ENCODE measurements at regions not wholly inside any gene's neighbourhood (a gene's known extent, or its start where the extent isn't known, plus 50 kb on each side); places are given as distances from the start of the nearest gene placed in this dataset.
A peak's percentile ranks its signal among the peaks of the same experiment; 100 is the strongest.

DNA sequence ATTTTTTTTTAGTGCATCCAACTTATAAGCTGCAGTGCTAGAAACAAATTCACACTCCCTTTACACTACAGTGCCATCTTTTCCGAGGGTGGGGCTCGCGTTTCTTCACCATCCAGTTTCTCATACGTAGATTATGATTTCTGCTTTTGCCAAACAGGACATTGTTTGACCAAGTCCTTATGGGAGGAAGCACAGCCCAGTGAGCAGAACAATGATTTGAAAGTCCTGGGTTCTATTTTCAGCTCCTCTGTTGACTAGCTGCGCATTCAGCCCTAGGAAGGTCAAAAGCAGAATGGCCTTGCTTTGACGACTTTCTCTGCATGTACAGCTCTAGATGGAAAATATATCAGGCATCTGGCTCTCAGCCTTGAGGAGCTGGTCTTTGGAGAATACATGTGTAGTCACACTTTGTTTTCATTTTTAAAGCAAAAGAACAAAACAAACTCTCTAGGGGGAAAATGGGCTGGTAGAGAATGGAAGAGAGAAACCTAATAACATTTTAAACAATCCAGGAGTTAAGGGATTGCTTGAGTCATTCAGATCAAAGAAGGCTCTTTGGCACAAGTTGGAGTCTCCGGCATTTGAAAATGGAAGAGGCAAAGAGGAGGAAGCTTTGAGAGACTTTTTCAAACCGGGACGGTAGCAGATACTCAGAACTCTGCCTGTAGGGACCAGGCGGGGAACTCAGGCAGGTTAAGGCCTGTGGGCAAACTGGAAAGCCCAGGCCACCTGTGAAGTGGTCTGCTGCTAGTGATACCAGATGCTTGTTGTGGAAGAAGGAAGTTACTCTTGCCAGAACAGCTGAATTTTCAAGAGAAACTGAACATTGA is 257.3 kb upstream of the PLEKHG7 start:
- TF ChIP-seq, protein P1, sequence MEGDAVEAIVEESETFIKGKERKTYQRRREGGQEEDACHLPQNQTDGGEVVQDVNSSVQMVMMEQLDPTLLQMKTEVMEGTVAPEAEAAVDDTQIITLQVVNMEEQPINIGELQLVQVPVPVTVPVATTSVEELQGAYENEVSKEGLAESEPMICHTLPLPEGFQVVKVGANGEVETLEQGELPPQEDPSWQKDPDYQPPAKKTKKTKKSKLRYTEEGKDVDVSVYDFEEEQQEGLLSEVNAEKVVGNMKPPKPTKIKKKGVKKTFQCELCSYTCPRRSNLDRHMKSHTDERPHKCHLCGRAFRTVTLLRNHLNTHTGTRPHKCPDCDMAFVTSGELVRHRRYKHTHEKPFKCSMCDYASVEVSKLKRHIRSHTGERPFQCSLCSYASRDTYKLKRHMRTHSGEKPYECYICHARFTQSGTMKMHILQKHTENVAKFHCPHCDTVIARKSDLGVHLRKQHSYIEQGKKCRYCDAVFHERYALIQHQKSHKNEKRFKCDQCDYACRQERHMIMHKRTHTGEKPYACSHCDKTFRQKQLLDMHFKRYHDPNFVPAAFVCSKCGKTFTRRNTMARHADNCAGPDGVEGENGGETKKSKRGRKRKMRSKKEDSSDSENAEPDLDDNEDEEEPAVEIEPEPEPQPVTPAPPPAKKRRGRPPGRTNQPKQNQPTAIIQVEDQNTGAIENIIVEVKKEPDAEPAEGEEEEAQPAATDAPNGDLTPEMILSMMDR (IDR thresholded peaks at IDR 0.05; ENCODE audit: insufficient read depth, low read depth, low read length, missing control alignments), result no peak
- peak; percentile 24 for DNase-seq (ENCODE audit: low read depth)
- H3K4me3 ChIP-seq (ENCODE audit: low read length), result no peak overlapping the region

DNA sequence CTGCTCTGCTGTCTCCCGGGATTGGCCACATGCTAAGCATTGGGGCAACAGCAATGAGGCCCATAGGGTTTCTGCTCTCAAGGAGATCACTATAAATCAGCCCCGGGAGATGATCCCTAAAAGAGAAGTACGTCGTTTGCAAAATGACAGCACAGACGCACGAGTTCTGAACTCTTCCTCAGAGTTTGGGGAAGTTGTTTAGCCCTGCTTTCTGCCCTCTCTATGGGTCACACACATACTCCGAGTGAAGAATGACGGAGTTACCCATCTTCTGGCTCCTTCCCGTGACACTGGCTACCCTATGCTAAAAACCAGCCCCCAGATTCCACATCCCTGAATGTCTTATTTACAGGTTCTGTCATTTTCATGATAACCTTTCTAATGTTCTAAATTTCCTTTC is 258.0 kb upstream of the PLEKHG7 start:
- TF ChIP-seq, protein P1 (IDR thresholded peaks at IDR 0.05; ENCODE audit: insufficient read depth, low read depth, low read length, missing control alignments), result no peak
- no peak for DNase-seq (ENCODE audit: low read depth)
- no peak overlapping the region for H3K4me3 ChIP-seq (ENCODE audit: low read length)

DNA sequence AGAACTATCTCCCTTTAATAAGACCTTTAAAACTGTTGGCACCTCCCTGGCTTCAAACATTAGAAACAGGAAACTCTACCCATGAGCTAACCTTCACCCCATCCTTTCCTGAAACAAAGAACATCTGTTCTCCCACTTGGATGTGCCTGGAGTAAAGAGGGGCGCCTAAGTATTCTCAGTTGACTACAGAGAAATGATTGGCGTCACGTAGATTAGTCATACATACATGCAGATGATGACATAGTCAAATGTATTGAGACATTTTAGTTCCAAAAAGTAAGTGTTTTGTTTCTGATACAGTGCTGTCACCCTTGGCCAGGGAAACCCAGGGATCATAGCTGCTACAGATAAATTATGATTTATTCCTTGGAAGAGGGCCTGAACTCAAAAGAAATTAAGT is 260.0 kb upstream of the PLEKHG7 start:
- H3K4me3 ChIP-seq (ENCODE audit: low read length), result no peak overlapping the region
- peak; percentile 28 for DNase-seq (ENCODE audit: low read depth)
- TF ChIP-seq, protein P1 (IDR thresholded peaks at IDR 0.05; ENCODE audit: insufficient read depth, low read depth, low read length, missing control alignments), result no peak

DNA sequence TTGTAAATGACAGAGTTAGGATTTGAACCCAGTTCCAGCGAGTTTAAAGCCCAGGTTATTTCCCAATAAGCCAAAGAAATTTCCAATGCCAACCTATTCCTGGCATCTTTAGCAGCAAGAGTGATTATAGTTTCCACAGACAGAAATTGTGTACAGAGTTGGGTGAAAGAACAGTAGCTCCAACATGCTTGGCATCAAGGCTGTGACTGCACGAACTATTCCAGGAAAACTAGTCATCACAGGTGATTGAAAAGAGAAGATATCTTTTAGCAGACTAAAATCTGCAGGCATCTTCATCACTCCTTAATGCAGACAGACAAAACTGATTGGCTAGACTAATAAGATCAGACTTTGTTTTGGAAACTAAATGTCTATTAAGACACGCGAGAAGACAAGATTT is 262.7 kb upstream of the PLEKHG7 start:
- no peak for DNase-seq (ENCODE audit: low read depth)
- TF ChIP-seq, protein P1 (IDR thresholded peaks at IDR 0.05; ENCODE audit: insufficient read depth, low read depth, low read length, missing control alignments), result no peak
- no peak overlapping the region for H3K4me3 ChIP-seq (ENCODE audit: low read length)

DNA sequence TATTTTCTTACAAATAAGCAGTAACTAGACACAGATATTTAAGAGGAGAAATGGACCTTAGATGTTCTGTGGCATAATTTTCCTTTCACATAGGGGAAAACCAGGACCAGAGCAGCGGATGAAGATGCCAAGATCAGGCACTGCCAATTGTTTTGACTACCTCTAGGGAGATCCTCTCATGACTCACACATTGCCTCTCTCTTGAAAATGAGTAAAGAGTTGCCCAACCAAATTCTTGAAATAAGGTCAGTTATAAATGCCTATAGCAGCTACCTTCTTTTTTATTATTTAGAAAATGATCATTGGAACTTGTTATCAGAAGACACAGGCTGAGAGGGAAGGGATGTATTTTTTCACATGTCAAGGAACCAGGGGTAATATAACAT is 263.4 kb upstream of the PLEKHG7 start:
- peak; percentile 88 for DNase-seq (ENCODE audit: low read depth)
- TF ChIP-seq, protein P1 (IDR thresholded peaks at IDR 0.05; ENCODE audit: insufficient read depth, low read depth, low read length, missing control alignments), result no peak

DNA sequence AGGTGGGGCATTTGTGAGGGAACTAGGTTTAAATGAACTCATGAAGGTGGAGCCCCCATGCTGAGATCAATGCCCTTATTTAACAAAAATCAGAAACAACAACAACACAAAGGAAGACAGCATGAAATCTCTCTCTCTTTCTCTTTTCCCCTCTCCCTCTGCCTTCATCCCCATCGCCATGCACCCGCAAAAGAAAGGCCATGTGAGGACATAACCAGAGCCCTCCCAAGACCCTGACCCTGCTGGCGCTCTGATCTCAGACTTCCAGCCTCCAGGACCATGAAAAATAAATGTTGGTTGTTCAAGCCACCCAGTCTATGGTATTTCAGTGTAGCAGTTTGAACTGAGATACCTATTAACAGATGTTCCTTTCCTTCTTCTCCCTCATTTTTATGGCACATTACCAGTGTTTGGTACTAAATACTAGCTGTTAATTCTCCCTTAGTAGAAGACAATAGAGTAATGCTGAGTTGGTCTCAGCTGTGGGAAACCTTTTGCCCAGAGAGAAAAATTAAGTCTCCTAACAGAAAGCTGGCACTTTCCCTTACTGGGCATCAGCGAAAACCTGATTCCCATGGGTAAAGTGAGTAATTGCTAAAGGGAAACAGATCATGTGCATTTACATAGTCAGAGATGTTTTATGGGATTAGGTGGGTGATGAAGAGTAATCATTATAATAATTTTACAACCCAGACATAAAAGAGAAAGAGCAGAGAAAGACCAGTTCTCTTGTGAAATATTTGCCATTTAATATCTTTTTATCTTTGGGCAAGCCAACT is 264.0 kb upstream of the PLEKHG7 start:
- no peak for DNase-seq (ENCODE audit: low read depth)
- TF ChIP-seq, protein P1 (IDR thresholded peaks at IDR 0.05; ENCODE audit: insufficient read depth, low read depth, low read length, missing control alignments), result no peak
- no peak overlapping the region for H3K4me3 ChIP-seq (ENCODE audit: low read length)

More for the DNA sequence above, 263.4 kb upstream of the PLEKHG7 start:
- no peak overlapping the region for H3K4me3 ChIP-seq (ENCODE audit: low read length)
